ENCODE measurements at regions not wholly inside any gene's neighbourhood (a gene's known extent, or its start where the extent isn't known, plus 50 kb on each side); places are given as distances from the start of the nearest gene placed in this dataset.

GRCh38 chr13:109645831-109646230, 140.6 kb downstream of the IRS2 start:
- TF ChIP-seq CTCF (IDR thresholded peaks at IDR 0.05) (no peak), POLR2A (IDR thresholded peaks at IDR 0.05) (no peak)
